CD1c-positive myeloid dendritic cell (primary cell): ENCODE measurements at regions not wholly inside any gene's neighbourhood (a gene's known extent, or its start where the extent isn't known, plus 50 kb on each side); places are given as distances from the start of the nearest gene placed in this dataset.

Source experiments
- DNase-seq: peaks from one replicate; pipeline ENCODE4 v3.0.0-alpha.2; 2016; ENCODE audit errors: extremely low spot score

DNA sequence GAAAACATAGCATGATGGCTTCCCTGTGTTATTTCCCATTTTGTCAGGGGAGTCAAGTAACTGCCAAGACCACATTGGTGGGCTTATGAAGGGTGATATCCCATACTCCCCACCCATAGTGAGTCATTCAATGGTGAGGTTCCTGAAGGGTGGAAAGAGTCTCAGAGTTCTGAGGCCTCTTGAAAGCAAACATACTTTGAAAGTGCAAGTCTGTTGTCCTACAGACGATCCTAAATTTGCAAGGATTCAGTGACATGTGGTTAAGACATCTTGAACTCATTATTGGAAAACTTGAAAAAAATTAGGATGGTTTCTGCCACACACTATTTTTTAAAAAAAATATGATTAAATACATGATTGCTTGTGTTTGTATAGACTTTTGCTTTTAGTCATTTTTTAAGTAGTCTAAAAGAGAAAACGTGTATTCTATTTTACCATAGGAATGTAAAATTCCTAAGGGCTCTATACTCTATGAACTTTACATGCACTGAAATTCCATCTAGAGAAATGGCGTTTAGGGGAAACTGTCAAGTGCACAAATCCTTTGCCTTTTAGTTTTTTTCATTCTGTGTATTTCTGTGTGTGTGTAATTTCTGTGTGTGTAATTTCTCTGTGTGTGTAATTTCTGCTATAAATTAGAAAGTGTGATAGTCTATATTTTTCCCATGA, 225.5 kb upstream of the ADAMTS5 start:
- no peak for DNase-seq

DNA sequence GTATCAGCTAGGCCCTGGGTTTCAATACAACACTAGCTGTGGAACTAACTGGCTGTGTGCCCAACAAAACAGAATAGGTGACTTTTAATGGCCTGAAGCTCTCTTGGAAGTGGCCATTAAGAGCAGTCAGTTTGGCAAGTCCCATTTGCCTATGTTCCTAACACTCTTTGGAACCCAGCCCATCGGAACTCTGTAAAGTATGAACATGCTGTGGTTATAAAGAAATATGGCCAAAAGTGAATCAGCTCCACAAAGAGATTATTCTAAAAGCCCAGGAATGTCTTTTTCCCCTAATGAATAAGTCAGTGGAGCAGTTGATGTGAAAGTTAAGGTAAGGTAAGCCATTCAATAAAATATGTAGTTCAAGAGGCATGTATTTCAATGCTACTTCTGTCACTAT, 223.7 kb upstream of the ADAMTS5 start:
- DNase-seq: no peak

DNA sequence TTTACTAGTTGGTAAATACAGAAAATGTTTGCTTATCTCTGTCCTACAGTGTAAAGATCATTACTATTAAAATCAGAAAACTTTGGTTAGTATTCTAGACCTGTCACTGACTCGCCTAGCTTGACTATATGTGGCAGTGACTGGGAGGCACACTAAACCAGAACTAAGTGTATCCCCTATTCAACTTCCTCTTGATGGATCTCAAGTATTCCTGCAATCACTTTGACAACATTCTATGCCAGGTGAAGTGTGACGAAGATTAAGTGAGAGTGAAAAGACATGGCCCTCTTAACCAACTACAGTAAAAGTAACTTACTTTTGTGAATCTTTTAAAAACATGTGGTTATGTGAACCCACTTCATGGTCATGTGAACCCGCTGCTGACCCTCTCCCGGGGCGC, 223.0 kb upstream of the ADAMTS5 start:
- DNase-seq: no peak

DNA sequence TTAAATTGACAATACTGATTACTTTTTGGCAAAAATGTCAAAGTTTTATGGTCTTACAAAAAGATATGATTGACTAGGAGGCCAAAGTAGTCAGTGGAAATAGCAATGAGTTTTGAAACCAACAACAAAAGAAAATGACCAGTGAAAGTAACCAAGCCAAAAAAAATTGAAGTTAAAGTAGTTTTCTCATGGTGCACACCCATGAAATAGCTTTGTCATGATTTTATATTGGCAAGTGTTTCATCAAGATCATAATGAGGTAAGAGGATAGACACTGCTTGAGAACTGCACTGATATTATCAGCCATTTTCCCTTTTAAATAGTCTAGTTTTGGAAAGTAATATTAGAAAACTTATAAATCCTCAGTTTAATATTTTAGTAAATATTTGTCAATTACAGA, 206.2 kb upstream of the ADAMTS5 start:
- DNase-seq: no peak

DNA sequence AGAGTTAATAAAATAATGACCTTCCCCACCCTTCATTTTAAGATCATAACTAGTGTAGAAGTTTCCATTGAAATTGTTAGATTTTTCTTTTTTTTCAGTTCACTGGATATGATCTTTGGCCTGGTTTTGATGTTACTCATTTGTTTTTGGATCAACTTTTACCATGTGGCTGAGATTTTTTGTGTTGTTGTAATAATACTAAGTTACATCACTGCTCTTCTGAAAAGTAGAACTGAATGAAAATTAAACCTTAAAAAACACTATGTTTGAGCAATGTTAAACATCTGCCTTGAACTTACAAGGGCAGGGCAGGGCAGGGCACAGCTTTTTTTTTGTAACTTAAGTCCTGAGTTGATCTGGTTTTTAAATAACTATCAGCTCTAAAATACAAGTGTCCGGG, 204.8 kb upstream of the ADAMTS5 start:
- DNase-seq: no peak

DNA sequence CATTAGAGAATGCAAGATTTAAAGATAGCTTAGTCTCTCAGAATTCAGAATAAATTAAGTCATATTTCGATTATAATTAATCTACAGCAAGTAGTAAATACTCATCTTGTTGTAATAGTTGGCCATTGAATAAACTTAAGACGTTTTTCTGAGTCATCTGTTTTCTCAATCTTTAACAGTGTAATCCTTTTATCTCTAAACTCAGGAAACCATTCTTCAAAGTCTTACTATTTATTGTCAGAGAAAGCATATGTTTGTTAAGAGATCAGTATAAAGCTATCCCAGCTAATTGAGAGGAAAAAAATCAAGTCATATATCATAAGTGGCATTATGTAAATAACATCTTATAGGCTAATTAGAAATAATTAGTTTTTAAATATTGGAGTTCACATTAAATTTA, 201.2 kb upstream of the ADAMTS5 start:
- DNase-seq: no peak

DNA sequence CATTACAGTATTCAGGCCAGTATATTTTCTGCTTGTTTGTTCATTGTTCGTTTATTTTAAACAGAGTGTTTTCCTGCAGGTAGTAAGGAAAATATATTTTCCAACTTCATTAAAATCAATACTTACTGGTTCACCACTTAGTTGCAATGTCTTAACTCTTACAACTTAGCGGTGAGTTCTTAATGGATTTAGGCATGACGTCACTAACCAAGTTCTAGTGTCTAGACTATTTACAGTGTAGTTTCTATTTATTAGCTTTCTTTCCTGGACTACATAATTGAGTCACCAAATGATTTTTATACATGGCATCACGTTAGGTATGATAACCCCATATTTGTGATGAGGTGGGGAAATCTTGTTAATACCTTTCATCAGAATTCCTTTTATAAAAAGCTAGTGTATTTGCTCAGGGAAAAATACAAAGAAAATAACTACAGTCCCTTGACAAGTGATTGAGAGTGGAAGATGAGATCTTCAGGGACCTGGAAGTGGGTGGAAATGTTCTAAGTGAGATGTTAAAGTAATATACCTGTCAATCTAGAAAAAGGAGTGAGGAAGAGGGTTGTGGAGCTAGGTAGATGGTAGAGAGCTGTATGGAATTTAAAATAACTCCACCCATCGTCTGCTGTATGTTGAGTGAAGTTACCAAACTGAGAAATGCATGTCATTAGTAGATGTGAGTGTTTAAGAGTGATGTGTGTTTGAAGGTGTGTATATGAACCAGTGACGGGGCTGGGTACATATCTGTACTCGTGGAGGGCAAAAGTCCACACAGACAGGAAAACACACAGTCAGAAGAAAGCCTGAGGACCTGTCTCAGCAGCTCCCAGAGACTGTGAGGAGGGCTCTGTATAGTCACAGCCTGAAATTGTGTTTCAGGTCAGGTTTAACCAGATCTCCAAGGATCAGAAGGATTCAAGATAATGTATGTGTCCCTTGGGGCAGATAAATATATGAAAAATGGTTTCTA, 197.6 kb upstream of the ADAMTS5 start:
- no peak for DNase-seq

DNA sequence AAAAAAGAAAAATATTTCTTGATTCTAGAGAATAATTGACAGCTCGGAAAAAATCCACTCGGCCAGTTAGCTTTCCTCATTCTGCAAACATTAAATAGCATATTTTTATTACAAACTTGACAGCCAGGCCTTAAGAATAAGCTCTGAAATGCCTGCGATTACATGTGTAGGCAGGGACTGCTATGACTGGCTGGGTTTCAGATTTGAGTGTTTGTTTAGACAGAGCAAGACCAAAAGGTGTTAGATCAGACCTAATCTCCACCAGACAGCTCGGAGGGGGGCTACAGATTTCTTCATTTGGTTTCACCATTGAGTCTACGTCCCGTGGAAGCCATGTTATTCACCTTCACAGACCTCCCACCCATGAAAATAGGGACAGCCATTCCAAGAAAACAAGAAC, 192.1 kb upstream of the ADAMTS5 start:
- no peak for DNase-seq

DNA sequence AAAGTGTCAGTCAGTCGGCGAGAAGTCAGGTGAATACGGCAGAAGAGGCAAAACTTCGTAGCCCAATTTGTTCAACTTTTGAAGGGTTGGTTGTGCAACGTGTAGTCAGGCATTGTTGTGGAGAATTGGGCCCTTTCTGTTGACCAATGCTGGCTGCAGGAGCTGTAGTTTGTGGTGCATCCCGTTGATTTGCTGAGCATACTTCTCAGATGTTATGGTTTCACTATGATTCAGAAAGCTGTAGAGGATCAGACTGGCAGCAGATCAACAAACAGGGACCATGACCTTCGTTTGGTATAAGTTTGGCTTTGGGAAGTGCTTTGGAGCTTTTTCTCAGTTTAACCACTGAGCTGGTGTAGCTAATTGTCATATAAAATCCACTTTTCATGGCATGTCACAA, 190.2 kb upstream of the ADAMTS5 start:
- DNase-seq: no peak

DNA sequence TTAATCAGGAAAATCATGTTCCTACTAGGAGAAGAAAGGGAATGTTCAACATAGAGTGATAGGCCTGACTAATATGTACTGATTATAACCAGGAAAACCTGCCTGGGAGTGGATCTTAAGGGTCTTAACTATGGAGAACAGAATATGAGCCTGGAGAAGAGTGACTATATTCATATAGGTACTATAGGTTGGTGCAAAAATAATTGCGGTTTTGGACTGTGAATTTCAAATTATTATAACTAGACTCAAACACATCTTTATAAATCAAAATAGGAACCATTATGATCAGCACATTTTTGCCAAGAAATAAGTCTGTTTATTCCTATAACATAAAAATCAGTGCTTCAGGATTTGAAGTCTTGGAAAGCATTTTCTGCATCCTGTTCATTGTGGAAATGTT, 189.8 kb upstream of the ADAMTS5 start:
- no peak for DNase-seq

DNA sequence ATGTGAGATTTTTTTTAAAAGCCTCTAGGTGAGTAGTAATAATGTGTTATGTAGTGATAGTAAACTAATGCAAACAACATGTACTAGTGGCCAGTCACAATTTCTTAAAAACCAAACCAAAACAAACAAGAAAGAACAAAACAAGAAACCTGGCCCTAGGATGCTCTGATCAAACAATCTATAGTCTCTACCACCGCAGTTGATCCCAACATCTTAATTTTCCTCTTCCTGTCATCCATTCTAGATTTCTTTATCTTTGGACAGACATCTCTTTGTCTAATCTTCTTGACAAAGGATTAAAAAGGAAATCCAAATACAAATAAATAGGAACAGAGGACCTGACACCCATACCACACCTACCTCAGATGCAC, 188.2 kb upstream of the ADAMTS5 start:
- DNase-seq: no peak

DNA sequence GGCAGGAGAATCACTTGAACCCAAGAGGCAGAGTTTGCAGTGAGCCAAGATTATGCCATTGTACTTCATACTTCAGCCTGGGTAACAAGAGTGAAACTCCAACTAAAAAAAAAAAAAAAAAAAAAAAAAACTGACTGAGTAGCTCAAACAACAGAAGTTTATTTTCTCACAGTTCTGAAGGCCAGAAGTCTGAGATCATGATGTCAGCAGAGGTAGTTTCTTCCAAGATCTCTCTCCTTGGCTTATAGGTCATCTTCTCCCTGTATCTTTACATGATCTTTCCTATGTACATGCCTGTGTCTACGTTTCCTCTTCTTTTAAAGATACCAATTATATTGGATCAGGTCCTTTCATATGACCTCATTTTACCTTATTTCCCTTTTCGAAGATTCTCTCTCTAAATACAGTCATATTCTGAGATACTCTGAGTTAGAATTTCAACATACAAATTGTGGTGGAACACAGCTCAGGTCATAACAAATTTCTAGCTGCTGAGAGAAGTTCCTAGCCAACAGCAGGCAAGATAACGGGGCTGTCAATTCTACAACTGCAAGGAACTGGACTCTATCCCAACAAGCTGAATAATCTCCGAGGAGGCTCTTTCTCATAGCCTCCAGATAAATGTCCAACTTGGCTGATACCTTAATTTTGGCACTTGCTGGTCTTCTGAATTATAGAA, 187.7 kb upstream of the ADAMTS5 start:
- DNase-seq: no peak

DNA sequence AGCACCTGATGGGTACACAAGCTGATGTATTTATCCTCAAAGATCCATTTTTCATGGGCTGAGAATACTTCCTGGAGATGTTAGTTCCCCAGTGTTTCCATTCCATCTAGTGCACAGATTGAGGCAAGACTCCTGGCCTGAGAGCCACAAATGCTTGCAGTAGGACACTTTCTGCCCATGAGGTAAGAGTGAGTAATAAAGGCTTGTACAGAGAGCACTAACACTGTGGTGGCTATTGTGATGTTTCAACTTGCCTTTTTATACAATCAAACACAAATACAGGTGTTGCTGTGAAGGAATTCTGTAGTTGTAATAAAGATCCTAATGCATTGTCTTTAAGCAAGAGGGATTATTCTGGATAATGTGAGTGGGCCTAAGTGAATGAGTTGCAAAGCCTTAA, 186.1 kb upstream of the ADAMTS5 start:
- no peak for DNase-seq

DNA sequence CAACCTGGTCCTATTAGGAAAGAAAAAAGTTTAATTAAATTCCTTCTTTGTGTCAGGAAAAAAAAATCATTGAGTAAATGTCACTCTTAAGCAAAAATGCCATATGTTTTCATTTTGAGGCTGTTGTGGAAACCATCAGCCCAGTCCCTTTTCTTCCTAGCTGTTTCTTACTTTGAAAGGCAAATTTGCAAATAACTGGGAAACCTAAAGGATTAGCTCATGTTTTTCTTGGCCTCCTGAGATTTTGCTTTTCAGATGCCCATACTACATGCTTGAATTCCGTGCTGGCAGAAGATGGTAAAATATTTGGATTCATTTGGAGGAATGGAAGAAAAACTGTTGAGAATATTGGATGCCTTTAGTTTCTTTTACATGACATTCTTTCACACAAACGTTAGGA, 182.1 kb upstream of the ADAMTS5 start:
- DNase-seq: no peak

DNA sequence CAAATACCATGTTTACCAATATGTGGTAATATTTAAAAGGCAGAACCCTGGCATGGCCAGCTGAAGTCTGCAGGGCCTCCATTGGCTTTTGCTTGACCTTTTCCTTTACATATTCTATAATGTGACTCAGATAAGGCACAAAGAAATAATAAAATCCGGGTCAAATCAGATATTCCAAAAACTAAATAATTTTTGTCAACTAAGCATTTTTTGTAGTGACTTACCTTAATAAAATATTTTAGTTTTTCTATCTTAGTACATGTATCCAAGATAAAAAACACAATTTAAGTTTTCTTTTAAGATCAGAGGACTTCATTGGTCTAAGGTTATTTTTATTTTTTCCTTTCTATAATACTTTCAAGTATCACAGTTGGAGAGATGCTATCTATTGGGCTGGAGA, 179.4 kb upstream of the ADAMTS5 start:
- no peak for DNase-seq

DNA sequence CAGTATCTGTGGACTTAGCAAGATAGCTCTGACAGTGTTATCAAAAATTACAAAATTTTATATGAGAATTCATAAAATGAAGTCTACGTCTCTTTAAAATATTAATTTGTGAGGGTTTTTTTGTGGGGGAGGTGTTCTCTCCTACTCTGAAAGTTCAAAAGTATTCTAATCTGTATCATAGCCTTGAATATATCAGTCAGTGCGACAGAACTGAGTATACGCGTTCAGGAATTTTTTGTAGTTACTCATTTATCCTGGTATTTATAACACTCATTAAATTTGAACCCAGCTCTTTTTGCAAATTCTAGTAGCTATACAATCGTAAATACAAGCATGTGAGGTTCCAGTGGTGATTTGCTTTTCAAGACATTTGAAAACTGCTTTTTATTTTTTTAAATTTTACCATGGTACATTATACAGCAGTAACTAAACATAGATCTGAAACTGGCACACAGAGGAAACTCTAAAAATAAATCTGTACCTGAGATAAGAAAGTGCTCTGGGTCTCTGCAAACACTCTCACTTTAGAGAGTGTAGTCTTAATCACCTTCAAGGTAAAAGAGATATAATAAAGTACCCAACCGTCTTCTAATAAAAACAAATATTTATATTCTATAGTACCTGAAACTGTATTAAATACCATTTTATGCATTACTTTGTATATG, 178.4 kb upstream of the ADAMTS5 start:
- DNase-seq: no peak

DNA sequence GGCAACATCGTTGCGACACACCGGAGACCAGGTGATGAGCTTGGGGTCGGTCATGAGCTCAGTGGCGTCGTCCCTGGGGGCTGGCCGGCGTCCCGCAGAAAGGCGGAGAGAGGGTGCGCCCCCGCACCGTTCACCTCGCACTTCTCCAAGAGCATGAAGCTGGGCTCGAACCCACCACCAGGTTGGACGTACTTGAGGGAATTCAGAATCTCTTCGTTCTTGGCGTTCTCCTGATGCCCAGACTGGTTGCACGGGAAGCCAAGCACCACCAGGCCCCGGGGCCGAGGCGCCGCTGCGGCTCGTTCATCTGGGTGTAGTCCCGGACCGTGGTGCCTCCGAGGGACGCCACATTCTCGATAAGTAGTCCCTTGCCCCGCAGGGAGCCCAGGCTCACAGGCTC, 176.6 kb upstream of the ADAMTS5 start:
- no peak for DNase-seq

DNA sequence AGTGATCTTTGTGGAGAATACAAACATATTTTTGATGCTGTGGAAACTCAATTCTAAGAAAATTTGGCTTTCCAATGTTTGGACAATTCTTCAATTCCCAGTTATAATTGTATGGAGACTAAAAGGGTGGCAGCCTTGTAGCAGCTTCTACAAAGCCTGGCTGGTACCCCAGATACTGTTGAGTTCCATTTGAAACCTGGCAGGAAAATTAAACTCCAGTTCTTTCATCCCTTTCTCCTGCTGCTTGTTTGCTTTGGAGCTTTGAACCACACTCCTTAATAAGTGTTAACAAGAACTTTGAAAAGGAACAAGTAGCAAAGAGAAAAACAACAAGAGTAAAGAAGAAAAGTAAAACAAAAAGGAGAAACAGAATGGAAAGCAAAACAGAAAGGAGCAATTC, 172.6 kb upstream of the ADAMTS5 start:
- DNase-seq: no peak

DNA sequence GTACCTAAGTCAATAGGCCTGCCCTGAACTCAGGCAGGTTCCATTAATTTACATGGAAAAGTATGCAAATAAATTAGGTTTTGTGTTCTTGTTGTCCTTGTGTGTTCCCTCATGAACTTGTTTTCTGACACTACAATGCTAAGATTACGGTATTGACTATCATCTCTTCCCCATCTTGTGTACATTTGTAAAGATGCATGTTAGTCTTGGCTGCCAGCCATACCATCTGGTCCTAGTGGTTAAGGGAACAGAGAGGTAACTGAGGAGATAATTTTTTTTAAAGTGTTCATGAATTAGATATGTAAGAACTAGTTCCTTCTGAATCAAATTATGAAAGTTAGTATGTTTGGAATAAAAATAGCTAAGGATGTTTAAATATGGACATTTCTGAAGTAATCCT, 167.6 kb upstream of the ADAMTS5 start:
- no peak for DNase-seq

DNA sequence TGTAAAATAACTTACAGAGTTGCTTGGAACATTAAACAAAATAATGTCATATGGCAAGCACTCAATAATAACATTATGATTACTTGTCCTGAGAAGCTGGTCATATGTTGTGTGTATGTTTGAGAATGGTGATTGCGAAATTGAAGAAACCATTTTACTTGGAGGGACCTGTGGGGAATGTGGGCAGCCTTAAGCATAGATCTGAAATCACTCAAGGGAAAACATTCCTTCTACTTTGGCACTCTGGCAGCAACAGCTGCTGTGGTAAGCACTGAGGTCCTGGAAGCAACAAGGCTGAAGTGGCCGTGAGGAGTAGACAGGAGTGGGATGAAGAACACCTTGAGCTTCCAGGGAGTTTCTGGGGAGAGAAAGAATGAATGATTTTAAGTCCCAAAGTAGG, 165.4 kb upstream of the ADAMTS5 start:
- DNase-seq: no peak

DNA sequence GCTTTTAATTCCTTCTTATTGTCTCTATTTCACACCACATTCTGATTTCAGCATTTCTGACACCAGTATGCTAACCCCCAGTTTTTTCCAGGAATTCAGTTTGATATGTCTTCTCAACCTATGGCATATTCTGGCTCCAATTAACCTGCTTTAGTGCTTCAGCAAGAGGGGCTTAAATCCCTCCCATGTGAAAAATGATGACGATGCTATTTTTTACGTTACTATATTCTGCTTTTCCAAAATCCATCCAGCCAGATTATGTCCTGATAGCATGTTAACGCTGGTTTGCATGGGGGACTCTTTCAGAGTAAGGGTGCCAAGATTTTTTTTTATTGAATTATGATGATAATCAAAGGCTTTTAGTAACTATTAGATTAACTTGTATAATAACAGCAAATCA, 163.3 kb upstream of the ADAMTS5 start:
- DNase-seq: no peak

DNA sequence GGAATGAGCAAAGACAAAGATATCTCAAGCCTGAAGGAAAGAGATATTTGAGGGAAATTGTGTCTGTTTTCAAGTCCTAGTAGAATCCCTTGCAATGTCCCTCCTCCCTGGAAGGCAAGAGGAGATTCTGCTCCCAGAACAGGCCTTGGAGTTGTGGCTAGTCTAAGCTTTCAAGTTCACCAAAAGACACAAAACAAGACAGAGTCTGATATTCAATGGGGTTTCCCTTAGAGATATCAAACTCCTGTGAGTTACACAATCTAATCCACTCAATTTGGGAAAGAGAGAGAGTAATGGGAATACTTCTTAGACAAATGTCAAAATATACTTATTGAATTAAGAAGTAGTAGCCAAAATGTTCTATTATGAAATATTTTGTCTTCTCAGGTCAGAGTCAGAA, 162.8 kb upstream of the ADAMTS5 start:
- no peak for DNase-seq
